ENCODE measurements at regions not wholly inside any gene's neighbourhood (a gene's known extent, or its start where the extent isn't known, plus 50 kb on each side); places are given as distances from the start of the nearest gene placed in this dataset.

DNA sequence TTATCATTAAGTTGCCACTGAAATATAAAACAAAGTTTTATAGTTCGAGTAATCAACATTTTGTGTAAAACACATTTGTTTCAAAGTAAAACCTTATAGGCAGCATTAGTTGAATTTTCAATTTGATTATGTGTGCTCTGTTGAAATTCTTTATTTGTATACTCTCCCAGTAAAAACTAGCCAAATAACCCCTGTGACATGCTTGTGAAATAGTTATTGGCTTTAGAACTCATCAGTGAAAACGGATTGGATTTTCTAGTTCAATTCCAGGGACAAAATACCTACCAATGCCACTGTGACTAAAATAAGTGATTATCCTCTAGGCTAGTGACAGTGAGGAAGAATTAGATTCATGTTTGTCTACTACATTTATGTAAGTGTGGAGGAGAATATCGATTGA, 212.9 kb downstream of the TMEM200A start:
- no peak overlapping the region for H3K9ac ChIP-seq (replicated peaks; ENCODE audit: extremely low read depth, insufficient read depth, low read length)
- intact Hi-C loops (cut with micrococcal nuclease) = no loop called here
- no peak for TF ChIP-seq POLR2A (IDR thresholded peaks at IDR 0.05; ENCODE audit: low read depth, low read length)
- TF ChIP-seq FOS (IDR thresholded peaks at IDR 0.05; ENCODE audit: borderline replicate concordance, insufficient read depth, low read length) = no peak
- no peak for TF ChIP-seq JUN (IDR thresholded peaks at IDR 0.05; ENCODE audit: borderline replicate concordance, insufficient read depth, insufficient read length, low read depth)
- no peak for TF ChIP-seq MYC (IDR thresholded peaks at IDR 0.05; ENCODE audit: low read depth, low read length)
- TF ChIP-seq, protein P1, sequence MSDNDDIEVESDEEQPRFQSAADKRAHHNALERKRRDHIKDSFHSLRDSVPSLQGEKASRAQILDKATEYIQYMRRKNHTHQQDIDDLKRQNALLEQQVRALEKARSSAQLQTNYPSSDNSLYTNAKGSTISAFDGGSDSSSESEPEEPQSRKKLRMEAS (IDR thresholded peaks at IDR 0.05; ENCODE audit: insufficient read depth, insufficient read length) = no peak
- no peak for TF ChIP-seq GATA2 (IDR thresholded peaks at IDR 0.05; ENCODE audit: insufficient read depth, insufficient read length, low read depth, low read length)
- TF ChIP-seq POLR2AphosphoS5 (IDR thresholded peaks at IDR 0.05; ENCODE audit: insufficient read depth, low read depth, low read length) = no peak
- no peak for DNase-seq (ENCODE audit: low read depth, low spot score)
- H3K27ac ChIP-seq (ENCODE audit: insufficient read depth, low read depth, low read length) = no peak overlapping the region
- H3K9me3 ChIP-seq (replicated peaks; ENCODE audit: control insufficient read depth, insufficient read depth, low read length) = no peaks in the 10 kb centered on the region
- no peaks in the 10 kb centered on the region for H3K36me3 ChIP-seq (ENCODE audit: control insufficient read depth in 2 of 2, extremely low read depth in 1 of 2, insufficient read depth in 2 of 2, low read length in 2 of 2)
- H3K4me3 ChIP-seq (replicated peaks in 1 of 3; ENCODE audit: insufficient read depth in 1 of 3, low read depth in 1 of 3, low read length in 3 of 3) = no peak overlapping the region
- H4K20me1 ChIP-seq (replicated peaks; ENCODE audit: control insufficient read depth, extremely low read depth, insufficient read depth, low read length) = no peaks in the 10 kb centered on the region
- no peak overlapping the region for H2AFZ ChIP-seq (ENCODE audit: low read depth, low read length)
- ChIA-PET CTCF (no interaction called here), POLR2A (no interaction called here)
- no peaks in the 10 kb centered on the region for H3K9me1 ChIP-seq (replicated peaks; ENCODE audit: control insufficient read depth, extremely low read depth, insufficient read depth, low read length)
- no peaks in the 10 kb centered on the region for H3K79me2 ChIP-seq (ENCODE audit: control insufficient read depth, insufficient read depth, low read length)
- no TSS peak for BruUV-seq (replicated peaks)
- FAIRE-seq = no peak
- no peak overlapping the region for H3K4me2 ChIP-seq (ENCODE audit: insufficient read depth, low read length)
- no peaks in the 10 kb centered on the region for H3K4me1 ChIP-seq (ENCODE audit: control insufficient read depth, extremely low read depth, insufficient read depth, low read length)
- dilution Hi-C loops (cut with MboI; ENCODE audit: extremely low pct_ligation_motif_present, low sequenced_read_pairs) = no loop called here
- H3K27me3 ChIP-seq (ENCODE audit: control insufficient read depth in 2 of 2, insufficient read depth in 2 of 2, low read length in 2 of 2) = peaks cover 0 to 4% of the 10 kb centered on the region in 2 experiments

GRCh38 chr6:130583268-130583667, 217.5 kb downstream of the TMEM200A start:
- FAIRE-seq (peak; percentile 42), DNase-seq (ENCODE audit: low read depth, low spot score) (no peak)
- no peak overlapping the region for H3K4me3 ChIP-seq (replicated peaks in 1 of 3; ENCODE audit: insufficient read depth in 1 of 3, low read depth in 1 of 3, low read length in 3 of 3)
- dilution Hi-C loops (cut with MboI; ENCODE audit: extremely low pct_ligation_motif_present, low sequenced_read_pairs) = no loop called here
- intact Hi-C loops (cut with micrococcal nuclease) = no loop called here
- no peaks in the 10 kb centered on the region for H3K9me3 ChIP-seq (replicated peaks; ENCODE audit: control insufficient read depth, insufficient read depth, low read length)
- no peak overlapping the region for H3K9ac ChIP-seq (replicated peaks; ENCODE audit: extremely low read depth, insufficient read depth, low read length)
- no peak overlapping the region for H3K4me2 ChIP-seq (ENCODE audit: insufficient read depth, low read length)
- H3K9me1 ChIP-seq (replicated peaks; ENCODE audit: control insufficient read depth, extremely low read depth, insufficient read depth, low read length) = no peaks in the 10 kb centered on the region
- ChIA-PET CTCF (no interaction called here), POLR2A (no interaction called here)
- no peaks in the 10 kb centered on the region for H3K36me3 ChIP-seq (ENCODE audit: control insufficient read depth in 2 of 2, extremely low read depth in 1 of 2, insufficient read depth in 2 of 2, low read length in 2 of 2)
- H2AFZ ChIP-seq (ENCODE audit: low read depth, low read length) = no peak overlapping the region
- TF ChIP-seq JUN (IDR thresholded peaks at IDR 0.05; ENCODE audit: borderline replicate concordance, insufficient read depth, insufficient read length, low read depth) (no peak), CTCF (IDR thresholded peaks at IDR 0.05; ENCODE audit: extremely low read depth in 1 of 2, insufficient read depth in 1 of 2, low read depth in 1 of 2, low read length in 2 of 2) (no peak), EZH2 (IDR thresholded peaks at IDR 0.05; ENCODE audit: borderline replicate concordance, low read depth, low read length, severe bottlenecking) (no peak), POLR2A (IDR thresholded peaks at IDR 0.05; ENCODE audit: low read depth, low read length) (no peak), POLR2AphosphoS5 (IDR thresholded peaks at IDR 0.05; ENCODE audit: insufficient read depth, low read depth, low read length) (no peak), MYC (IDR thresholded peaks at IDR 0.05; ENCODE audit: low read depth, low read length) (no peak), GATA2 (IDR thresholded peaks at IDR 0.05; ENCODE audit: insufficient read depth, insufficient read length, low read depth, low read length) (no peak), FOS (IDR thresholded peaks at IDR 0.05; ENCODE audit: borderline replicate concordance, insufficient read depth, low read length) (no peak)
- TF ChIP-seq, protein P1 (IDR thresholded peaks at IDR 0.05; ENCODE audit: insufficient read depth, insufficient read length) = no peak
- BruUV-seq (replicated peaks) = no TSS peak
- H3K27ac ChIP-seq (ENCODE audit: insufficient read depth, low read depth, low read length) = no peak overlapping the region
- no peaks in the 10 kb centered on the region for H4K20me1 ChIP-seq (replicated peaks; ENCODE audit: control insufficient read depth, extremely low read depth, insufficient read depth, low read length)
- no peaks in the 10 kb centered on the region for H3K4me1 ChIP-seq (ENCODE audit: control insufficient read depth, extremely low read depth, insufficient read depth, low read length)
- no peaks in the 10 kb centered on the region for H3K79me2 ChIP-seq (ENCODE audit: control insufficient read depth, insufficient read depth, low read length)
- peaks cover 0 to 4% of the 10 kb centered on the region in 2 experiments for H3K27me3 ChIP-seq (ENCODE audit: control insufficient read depth in 2 of 2, insufficient read depth in 2 of 2, low read length in 2 of 2)

Data from endothelial cell of umbilical vein (primary cell).